HFF-Myc (cell line): ENCODE measurements at regions not wholly inside any gene's neighbourhood (a gene's known extent, or its start where the extent isn't known, plus 50 kb on each side); places are given as distances from the start of the nearest gene placed in this dataset.
"Not testable (repeated sequence)": the region's sequence is repeated elsewhere in the genome, so short reads cannot be mapped to it uniquely, and the experiment has no call there.

ENCODE experiments used
- DNase-seq: peaks from one replicate; pipeline ENCODE4 v3.0.0-alpha.2; 2011; ENCODE audit warnings: low read depth; ENCODE audit errors: extremely low read depth
- H3K4me3 ChIP-seq: replicated peaks from 2 replicates; pipeline ENCODE4 v1.5.1; 2011; ENCODE audit warnings: low read depth, mild to moderate bottlenecking, control low read depth, low read length
- TF ChIP-seq, protein P1 (sequence below): IDR thresholded peaks from 2 replicates; pipeline ENCODE4 v1.5.1; 2012; ENCODE audit warnings: mild to moderate bottlenecking, low read depth, low read length, control low read depth; ENCODE audit errors: missing control alignments

DNA sequence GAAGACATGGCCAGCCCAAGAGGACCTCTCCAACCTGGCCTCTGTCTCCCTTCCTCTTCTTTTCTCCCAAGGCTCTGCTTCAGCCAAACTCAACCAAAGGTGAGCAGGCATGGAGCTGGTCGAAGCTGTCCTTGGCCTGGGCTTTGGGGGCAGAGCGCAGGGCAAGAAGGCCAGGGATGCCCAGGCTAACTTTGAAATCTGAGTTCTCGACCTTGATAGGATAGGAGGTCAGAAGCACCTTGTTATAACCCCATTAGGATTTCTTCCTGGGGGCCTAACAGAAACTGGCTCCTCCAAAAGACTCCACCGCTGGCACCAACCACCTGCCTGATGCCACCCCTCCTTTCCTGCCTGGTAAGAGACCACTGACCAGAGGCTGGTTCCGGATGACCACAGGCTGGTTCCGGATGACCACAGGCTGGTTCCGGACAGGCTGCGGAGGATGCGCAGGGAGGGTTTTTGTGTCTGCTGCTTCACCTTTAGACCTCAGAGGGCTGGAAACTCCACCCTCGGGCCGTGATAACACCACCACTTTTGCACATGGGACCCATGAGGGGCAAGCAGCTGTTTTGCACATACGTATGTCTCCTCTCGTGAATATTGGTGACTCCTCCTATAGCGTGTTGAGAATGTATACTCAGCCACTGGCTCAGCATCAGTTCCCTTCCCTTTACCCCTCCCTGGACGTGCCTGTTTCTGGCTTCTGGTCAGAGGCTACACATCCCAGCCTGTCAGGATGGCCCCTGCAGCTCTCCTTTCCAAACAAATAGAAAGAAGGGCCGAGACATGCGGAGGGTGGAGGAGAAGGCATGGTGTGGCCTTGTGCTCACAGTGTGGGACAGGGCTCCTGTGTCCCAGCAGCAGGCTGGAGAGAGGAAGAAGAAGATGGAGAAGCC, 140.1 kb downstream of the DNAJB6 start:
- TF ChIP-seq, protein P1, sequence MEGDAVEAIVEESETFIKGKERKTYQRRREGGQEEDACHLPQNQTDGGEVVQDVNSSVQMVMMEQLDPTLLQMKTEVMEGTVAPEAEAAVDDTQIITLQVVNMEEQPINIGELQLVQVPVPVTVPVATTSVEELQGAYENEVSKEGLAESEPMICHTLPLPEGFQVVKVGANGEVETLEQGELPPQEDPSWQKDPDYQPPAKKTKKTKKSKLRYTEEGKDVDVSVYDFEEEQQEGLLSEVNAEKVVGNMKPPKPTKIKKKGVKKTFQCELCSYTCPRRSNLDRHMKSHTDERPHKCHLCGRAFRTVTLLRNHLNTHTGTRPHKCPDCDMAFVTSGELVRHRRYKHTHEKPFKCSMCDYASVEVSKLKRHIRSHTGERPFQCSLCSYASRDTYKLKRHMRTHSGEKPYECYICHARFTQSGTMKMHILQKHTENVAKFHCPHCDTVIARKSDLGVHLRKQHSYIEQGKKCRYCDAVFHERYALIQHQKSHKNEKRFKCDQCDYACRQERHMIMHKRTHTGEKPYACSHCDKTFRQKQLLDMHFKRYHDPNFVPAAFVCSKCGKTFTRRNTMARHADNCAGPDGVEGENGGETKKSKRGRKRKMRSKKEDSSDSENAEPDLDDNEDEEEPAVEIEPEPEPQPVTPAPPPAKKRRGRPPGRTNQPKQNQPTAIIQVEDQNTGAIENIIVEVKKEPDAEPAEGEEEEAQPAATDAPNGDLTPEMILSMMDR, result no peak
- DNase-seq, result no peak
- H3K4me3 ChIP-seq, result no peak overlapping the region

GRCh38 chr7:157477550-157478212, 140.9 kb downstream of the DNAJB6 start:
- no peak overlapping the region for H3K4me3 ChIP-seq
- DNase-seq, result no peak
- TF ChIP-seq, protein P1, result no peak

DNA sequence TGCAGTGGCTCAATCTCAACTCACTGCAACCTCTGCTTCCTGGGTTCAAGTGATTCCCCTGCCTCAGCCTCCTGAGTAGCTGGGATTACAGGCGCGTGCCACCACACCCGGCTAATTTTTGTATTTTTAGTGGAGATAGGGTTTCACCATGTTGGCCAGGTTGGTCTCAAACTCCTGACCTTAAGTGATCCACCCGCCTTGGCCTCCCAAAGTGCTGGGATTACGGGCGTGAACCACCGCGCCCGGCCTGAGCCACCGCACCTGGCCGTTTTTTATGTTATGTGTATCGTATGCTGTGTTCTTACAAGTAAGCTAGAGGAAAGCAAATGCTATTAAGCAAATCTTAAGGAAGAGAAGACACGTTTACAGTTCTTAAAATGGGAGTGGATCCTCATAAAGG, 141.8 kb downstream of the DNAJB6 start:
- DNase-seq, H3K4me3 ChIP-seq: not testable (repeated sequence)

- DNase-seq, result no peak
- H3K4me3 ChIP-seq, result no peak overlapping the region
- TF ChIP-seq, protein P1, result no peak
Observed at GRCh38 chr7:157479326-157479725, 142.5 kb downstream of the DNAJB6 start.

- DNase-seq, result no peak
- no peak overlapping the region for H3K4me3 ChIP-seq
- TF ChIP-seq, protein P1, result no peak
Observed at GRCh38 chr7:157480371-157481050, 143.7 kb downstream of the DNAJB6 start.

GRCh38 chr7:157481389-157481788, 144.6 kb downstream of the DNAJB6 start:
- TF ChIP-seq, protein P1, result no peak
- H3K4me3 ChIP-seq, result no peak overlapping the region
- no peak for DNase-seq

DNA sequence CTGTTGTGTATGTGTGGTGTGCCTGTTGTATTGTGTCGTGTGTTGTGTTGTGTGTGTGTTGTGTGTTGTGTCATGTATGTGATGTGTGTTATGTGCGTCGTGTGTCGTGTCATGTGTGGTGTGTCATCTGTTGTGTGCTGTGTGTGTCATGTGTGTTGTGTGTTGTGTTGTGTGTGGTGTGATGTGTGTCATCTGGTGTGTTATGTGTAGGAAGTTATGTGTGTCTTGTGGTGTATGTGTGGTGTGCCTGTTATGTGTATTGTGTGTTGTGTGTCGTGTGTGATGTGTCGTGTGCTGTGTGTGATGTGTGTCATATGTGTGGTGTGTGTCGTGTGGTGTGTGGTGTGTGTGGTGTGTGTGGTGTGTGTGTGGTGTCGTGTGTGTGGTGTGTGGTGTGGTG, 145.2 kb downstream of the DNAJB6 start:
- no peak overlapping the region for H3K4me3 ChIP-seq
- TF ChIP-seq, protein P1, result no peak
- no peak for DNase-seq
